ENCODE measurements at regions not wholly inside any gene's neighbourhood (a gene's known extent, or its start where the extent isn't known, plus 50 kb on each side); places are given as distances from the start of the nearest gene placed in this dataset.

GRCh38 chr11:95318498-95318897 lies 87.5 kb upstream of the SESN3 start:
- TF ChIP-seq CTCF (IDR thresholded peaks at IDR 0.05) (no peak), EZH2 (IDR thresholded peaks at IDR 0.05; ENCODE audit: borderline replicate concordance, insufficient read depth, low read depth, low read length, poor library complexity, severe bottlenecking) (no peak)

Data from B cell (primary cell).